G401.6 (cell line): ENCODE measurements at regions not wholly inside any gene's neighbourhood (a gene's known extent, or its start where the extent isn't known, plus 50 kb on each side); places are given as distances from the start of the nearest gene placed in this dataset.
A peak's percentile ranks its signal among the peaks of the same experiment; 100 is the strongest.
"Not testable (repeated sequence)": the region's sequence is repeated elsewhere in the genome, so short reads cannot be mapped to it uniquely, and the experiment has no call there.

Experiments used
- FAIRE-seq: peaks from 2 replicates; lab custom pipeline; 2012; peaks lifted over from hg19 to GRCh38; lab: Jason Lieb, UNC

DNA sequence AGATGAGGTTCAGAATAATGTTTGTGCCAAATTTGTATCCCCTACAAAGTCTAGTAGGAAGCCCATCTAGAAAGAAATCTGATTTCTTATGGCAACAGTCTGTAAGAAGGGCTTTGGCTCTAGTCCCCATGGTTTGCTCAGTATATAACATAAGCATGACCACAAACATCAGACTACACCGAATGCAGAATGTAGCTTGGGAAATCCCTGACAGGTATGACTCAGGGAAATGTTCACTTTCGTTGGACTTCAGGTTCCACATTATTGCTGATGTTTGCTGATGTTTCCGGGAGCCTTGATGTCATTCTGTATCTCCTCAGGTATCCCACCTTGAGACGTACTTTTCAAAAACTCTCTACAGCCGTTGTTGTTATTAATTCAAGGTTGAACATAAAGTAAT lies 304.4 kb upstream of the TGFBR2 start:
- no peak for FAIRE-seq

DNA sequence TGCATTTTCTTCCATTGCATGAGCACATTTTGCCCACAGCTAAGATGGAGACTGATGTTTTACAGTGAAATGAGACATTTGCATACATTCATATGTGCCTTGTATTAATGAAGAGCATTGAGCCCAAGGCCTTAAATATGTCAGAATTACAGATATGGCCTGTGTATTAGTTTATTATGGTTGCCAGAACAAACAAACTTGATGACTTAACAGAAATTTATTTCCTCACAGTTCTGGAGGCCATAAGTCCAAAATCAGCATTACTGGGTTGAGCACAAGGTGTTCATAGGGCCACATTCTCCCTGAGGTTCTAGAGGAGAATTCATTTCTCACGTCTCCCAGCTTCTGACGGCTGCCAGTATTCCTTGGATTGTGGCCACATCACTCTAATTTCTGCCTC lies 302.6 kb upstream of the TGFBR2 start:
- FAIRE-seq = no peak

DNA sequence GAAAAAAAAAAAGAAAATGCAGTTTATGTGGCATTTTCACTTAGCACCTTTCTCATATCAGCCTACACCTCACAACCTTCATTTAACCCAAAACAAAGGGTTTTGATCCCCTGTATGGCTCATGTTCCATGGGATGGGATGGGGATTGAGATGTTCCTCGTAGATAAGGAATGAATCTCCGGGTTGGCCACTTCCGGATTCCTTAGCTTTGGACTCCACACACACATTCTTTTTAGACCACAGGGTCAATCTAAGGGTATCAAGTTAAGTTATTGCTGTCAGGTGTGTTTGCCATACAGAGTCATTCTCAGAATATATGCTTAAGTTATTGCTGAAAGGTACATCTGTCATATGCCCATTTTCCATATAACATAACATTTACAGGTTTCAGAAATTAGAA lies 301.4 kb upstream of the TGFBR2 start:
- FAIRE-seq = no peak

DNA sequence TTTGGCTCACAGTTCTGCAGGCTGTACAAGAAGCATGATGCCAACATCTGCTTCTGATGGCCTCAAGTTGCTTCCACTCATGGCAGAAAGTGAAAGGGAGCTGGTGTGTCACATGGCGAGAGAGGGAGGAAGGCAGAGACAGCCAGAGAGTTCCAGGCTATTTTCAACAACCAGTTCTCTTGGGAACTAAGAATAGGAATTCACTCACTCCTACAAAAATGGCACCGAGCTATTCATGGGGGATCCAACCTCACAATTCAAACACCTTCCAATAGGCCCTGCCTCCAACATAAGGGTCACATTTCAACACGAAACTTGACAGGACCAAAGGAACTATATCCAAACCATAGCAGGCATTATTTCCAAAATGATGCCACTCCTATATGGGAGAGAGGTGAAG lies 299.5 kb upstream of the TGFBR2 start:
- FAIRE-seq = no peak

DNA sequence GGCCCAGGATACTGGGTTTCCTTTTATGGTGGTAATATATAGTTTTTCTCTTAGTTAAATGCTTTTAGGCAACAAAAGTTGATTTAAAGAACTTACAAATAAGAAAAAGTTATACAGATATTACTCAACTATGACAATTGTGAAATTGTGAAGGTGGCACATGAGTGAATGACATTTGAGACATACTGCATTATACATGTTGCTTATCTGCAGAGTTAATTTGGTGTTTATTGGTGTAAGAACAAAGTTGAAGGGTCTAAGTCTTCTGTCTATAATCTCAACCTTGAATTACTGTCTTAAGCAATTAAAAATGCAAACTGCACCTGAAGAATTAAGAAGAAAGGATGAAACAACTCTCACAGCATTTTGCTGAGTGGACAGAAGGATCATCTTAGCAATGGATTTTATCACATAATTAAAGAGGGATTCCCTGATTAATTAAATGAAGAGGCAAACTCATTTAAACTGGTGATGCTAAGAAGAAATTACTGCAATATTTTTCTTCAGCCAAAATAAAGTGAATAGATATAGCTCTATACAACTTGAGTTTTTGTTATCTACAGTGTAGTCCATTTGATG lies 298.9 kb upstream of the TGFBR2 start:
- no peak for FAIRE-seq

DNA sequence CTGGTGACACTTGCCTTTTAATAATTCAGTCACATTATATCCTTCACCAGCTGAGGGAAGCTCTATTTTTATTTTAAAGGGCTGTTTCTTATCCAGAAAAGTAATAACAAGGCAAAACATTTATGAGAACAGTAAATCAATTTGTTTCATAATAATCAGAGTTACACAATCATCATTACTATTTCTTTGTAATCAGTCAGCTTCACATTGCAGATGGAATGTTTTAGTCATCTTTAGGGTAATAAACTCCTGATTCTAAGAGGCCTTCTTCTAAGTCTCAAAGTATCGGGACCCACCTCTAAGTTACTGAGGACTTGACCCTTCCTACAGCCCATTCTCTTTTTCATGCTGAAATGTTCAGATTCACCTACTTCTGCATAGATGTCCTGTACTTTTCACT lies 298.3 kb upstream of the TGFBR2 start:
- FAIRE-seq = no peak

DNA sequence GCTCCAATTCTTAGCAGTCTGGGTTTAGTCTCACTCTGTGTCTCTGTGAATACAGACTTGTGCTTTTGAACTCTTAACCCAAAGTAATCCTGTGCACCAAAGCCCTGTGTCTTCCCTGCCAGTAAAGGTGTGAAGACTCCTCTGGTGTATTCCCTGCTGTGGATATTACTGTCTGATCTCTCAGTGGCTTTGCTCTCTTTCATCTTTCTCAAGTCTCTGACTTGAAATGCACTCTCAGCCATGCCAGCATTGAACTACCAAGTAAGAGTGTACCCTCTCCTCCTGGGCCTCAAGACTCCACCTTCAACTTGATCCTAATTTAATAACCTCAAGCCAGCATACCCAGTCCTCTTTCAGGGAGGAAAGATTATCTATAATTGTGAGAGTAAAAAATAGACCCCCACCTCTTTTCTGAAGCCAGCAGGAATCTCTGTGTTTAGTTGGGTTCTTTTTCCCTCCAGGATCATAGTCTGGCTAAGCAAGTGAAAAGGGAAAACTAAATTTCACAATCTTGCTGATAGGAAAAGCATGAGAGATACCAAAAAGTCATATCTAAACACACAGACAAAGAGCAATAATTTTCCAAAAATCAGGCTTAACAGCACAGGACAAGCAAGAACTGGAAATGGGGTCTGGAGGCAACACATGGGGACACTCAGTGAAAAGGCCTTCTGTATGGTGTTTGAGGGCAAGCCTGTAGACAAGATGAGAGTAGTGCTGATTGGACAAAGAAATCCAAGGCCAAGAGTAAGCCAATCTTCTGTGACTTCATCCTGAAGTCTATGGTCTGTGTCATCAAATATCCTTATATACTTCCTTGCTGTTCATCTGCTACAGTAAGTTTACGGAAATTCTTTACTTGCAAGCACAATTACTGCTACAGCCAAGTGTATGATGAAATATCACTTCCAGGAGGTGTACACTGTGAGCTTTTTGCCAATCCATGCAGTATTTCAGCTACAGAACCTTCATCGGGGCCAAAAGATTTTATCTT lies 296.1 kb upstream of the TGFBR2 start:
- FAIRE-seq = no peak

DNA sequence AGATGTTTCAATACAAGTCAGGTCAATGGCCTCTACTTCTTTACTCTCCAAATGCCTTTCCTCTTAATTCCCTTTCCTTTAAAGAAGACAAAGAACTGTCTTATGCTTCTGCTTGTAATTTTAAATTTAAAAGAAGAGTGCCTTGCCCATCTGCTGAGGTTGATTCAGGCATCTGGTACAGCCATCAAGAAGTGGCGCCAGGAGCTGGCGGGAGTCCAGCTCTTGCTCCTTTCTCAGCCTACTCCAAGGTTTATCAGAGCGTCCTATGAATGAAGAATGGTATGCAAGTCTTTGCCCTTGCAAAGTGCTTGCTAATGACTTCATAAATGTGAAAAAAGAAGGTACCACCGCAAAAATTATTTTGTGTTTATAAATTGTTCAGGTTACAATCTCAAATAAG lies 294.6 kb upstream of the TGFBR2 start:
- no peak for FAIRE-seq

DNA sequence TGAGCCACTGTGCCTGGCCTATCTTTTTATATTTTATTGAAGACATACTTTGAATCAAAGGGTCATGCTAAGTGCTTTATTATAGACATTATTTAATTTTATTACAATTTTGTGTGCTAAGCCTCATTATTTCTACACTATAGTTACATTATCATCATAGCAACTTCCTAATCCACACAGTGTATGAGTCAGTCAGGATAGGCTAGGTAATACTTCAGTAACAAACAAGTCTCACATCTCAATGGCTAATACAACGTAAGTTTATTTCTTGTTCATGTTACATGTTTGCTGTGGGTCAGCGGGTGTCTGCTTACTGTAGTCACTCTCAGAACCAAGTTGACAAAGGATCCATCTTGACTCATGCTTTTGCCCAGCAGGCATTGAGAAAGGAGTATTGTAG lies 292.6 kb upstream of the TGFBR2 start:
- no peak for FAIRE-seq

DNA sequence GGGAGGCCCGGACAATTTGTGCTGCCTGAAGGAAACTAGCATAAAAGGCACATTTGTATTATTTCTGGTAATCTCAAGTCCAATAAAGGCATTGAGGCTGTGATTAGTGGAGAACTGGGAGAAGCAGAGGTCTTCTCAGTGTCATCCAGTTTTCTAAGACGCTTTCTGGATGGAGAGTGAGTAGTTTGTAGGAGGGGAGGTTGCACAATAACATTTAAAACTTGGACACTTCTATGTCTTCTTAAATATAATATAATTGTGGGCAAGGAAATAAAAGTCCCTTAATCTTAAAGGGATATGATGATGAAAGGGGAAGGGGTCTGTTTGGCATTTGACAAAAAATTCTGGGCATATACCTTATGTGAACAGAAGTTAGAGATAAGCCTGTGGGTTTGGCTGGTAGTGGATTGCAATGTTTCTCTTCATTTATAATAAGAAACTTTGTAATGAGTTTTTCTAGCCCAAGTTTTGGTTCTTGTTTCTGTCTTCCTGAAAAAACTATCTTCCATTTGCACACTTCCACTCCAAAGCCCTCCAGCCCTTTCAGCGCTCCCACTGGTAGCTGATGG lies 291.6 kb upstream of the TGFBR2 start:
- no peak for FAIRE-seq

DNA sequence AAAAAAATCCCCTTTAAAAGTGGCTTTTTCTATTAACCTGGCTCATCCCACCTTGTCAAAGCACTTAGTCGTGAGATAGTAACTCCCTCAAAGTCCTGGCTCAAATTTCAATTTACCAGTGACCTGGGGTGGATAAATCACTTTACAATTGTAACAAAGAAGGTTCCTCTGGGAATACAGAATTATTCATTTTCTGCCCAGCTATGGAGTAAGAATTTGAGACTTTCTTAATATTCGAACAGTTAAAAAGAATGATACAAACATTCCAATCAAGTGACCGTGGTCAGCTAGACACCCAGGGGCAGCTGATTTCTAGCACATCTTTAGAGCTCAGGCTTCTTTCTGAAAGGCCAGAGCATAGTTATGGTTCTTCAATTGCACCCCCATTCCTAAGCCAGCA lies 291.0 kb upstream of the TGFBR2 start:
- no peak for FAIRE-seq

DNA sequence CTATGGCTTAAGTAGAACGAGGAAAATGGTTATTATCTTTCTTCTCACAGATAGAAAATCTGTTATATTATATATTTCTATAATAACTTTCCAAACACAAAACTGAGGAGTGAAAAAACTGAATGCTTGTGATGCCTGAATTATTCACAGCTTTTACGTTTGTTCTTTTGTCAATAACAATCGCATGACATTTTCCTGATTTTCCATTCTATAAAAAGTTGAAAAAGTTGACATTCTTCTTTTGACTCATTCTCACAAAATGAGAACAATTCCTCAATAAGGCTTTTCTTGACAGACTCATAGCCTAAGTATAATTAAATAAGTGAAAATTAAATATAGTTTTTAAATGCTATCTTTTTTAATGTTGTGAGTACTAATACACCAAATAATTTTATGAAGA lies 288.8 kb upstream of the TGFBR2 start:
- no peak for FAIRE-seq

DNA sequence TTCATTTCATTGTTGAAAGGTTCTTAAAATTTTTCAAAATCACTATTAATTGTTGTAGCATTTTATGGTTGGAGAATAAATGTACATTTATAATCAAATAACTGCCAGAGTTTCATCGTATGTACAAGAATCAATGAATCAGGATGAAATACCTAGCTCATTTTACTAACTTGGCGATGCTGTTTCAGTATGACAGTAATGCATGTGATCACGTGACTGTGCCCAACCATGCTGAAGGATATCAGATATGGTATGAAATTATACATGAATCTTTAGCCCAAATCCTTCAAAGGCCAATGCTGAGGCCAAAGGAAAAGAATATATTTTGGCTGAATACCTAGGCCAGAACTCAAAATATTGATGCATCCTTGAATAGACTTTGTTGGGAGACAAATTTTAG lies 288.3 kb upstream of the TGFBR2 start:
- no peak for FAIRE-seq

DNA sequence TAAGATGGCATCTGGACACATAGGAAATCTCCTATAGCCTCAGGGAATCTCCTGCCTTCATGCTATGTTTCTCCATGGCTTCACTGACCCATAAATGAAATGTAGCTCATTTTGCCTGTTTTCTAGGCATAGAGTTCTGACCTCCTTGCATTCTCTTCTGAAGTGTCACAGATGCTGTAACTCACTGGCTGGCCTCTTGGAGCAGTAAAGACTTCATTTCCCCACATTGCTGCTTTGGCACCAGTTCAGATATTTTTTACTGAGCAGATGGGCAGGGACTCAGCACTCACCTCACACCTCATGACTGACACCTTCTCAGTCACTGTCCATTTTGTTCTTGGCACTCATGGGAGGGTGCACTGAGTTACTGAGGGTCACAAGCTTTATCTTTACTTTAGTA lies 286.7 kb upstream of the TGFBR2 start:
- no peak for FAIRE-seq

DNA sequence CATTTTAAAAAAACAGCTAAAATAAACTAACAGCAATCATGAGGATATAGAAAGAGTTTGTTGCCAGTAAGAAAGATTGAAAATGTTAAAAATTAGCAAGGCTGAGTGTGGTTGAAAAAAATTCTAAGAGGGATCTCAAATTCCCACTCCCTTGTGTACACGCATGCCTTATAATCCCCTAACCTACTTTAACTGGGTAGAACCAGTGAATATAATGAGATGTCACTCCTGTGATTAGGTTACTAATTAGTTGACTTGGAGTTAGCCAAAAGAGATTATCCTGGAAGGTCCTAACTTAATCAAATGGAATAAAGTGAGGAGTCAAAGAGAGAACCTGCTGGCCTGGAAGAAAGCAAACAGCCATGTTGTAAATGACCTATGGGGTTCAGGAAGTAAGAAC lies 286.0 kb upstream of the TGFBR2 start:
- no peak for FAIRE-seq

DNA sequence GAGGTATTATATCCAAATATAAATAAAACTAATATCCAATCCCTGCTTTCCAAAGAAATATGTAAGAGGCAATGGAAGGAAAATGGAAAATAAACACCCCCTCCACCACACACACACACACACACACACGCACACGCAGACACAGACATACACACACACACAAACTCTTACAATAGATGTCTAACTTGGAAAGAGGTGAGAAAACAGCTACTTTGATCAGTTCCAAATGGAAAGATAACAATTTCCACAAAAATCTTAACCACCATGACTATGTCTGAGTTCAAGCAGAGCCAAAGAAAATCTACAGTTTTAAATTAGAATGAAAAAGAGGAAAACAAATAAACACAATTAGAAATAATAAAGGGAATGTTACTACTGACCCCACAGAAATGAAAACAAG lies 285.3 kb upstream of the TGFBR2 start:
- FAIRE-seq = no peak

DNA sequence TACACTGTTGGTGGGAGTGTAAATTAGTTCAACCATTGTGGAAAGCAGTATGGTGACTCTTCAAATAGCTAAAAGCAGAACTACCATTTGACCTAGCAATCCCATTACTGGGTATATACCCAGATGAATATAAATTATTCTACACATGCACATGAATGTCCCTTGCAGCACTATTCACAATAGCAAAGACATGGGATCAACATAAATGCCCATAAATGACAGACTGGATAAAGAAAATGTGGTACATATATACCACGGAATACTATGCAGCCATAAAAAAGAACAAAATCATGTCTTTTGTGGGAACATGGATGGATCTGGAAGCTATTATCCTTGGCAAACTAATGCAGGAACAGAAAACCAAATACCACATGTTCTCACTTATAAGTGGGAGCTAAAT lies 282.8 kb upstream of the TGFBR2 start:
- not testable (repeated sequence) for FAIRE-seq

DNA sequence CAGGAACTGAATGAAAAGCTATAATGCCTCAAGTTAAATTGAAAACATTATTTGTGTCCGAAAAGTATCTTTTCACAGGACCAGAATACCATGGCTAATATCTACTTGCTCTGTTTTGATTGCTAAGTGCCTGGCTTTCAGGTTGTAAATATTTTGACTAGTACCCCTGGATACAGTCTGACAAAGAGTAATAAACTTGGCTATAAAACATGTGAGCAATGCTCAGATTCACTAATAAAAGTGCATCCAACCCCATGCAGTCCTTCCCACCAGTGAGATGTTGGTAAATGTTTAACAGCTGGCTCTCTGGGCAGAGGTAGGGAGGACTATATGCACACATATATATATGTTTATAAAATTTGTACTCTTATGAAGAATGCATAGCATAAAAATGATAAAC lies 281.8 kb upstream of the TGFBR2 start:
- FAIRE-seq = no peak

DNA sequence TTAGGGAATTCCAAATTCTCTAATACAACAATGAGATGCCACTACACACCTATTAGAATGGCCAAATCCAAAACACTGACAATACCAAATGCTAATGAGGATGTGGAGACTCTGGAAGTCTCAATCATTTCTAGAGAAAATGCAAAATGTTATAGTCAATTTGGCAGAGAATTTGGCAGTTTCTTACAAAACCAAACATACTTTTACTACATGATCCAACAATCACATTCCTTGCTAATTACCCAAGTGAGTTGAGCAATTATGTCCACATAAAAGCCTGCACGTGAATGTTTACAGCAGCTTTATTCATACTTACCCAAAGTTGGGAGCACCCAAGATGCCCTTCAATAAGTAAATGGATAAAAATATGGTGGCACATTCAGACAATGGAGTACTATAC lies 278.4 kb upstream of the TGFBR2 start:
- not testable (repeated sequence) for FAIRE-seq

DNA sequence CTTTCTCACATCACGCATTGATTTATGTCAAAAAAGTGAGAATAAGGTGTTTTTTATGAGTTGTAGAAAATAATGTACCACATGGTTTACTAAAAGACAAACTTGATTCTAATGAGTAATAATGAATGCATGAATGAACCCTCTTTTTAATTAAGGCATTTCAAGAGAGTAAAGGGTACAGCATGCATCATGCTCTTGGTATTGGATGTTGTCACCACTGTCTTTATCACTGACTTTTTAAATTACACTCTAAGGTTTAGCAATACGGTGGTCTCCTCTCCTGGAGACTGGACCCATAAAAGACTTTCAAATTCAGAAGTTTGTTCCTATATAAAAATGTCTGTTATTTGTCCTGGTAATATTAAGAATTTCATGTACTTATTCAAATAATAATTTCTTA lies 277.5 kb upstream of the TGFBR2 start:
- FAIRE-seq = peak; percentile 30

DNA sequence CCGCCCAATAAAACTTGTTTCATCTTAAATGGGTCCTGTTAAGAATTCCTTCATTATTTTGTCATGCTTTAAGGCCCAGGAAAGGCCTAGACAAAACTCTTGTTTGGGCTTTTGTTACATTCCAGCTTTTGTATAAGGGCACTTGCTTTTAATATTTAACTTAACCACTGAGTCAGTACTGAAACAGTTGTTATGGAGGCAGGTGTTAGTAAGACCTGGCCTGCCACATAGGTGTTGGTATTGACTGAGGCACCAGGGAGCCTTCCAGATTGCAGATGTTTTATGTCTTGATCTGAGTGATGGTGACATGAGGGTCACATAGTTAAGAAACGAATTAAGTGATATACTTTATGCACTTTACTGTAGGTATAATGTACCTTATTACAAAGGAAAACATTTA lies 274.9 kb upstream of the TGFBR2 start:
- no peak for FAIRE-seq

DNA sequence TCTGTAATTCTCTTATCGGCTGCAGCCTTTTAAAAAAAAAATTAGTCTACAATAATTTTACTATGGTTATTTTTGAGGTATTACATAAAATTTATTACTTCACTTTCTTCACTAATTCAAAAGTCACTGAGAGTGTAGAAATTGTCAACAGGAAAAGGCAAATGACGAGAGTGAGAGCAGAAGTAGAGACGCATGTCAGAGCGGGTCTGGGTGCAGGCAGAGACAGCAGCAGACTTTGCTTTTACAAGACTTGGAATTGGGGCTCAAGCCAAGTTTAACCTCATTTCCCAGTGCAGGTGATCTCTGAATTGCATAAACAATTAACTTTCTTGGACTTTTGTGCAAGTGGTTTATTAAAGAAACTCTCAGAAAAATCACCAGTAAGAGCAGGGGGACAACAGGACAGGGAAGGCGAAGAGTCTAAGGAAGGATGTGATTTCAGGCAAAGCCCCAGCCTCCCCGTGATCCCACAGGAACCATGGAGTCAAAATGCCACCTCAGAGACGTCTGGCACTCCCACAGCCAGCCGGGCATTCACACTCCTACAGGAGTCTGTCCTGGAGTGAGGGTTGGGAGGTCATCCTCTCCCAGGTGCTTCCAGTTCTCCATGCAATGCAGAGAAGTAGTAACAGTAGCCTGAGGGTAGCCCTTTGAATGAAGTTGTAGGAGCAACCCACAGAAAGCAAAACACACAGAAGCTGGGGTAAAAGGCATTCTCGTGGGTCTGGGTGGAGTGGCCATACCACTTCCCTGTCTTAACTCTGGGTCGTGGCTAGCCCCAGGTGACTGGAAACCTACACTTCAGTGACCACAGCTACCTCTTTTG lies 274.0 kb upstream of the TGFBR2 start:
- FAIRE-seq = no peak

DNA sequence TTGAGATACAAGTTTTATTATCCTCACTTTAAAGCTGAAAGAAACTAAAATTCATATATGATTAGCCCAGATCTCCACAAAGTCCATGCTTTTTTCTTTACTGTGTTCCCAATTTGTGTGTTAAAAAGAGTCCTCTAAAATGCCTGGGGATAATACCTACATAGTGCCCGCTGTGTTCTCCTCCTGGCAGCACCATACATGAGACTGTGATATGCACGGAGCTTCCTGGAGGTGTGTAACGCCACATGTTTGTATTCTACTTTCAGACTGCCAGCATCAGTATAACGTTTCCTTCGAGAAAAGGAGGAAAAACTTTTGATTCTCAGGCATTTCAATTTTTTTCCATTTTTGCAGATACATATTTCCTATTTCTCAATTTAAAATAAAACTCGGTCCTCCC lies 273.3 kb upstream of the TGFBR2 start:
- FAIRE-seq = no peak
